Fibroblast of pulmonary artery (primary cell): ENCODE measurements at regions not wholly inside any gene's neighbourhood (a gene's known extent, or its start where the extent isn't known, plus 50 kb on each side); places are given as distances from the start of the nearest gene placed in this dataset.

Experiments used
- DNase-seq: peaks from one replicate; pipeline ENCODE4 v3.0.0-alpha.2; 2010; ENCODE audit warnings: low read depth
- H3K4me3 ChIP-seq: replicated peaks from 2 replicates; pipeline ENCODE4 v1.5.1; 2011; ENCODE audit warnings: low read depth, mild to moderate bottlenecking, control low read depth, low read length, moderate library complexity
- CTCF ChIP-seq: IDR thresholded peaks from 2 replicates; pipeline ENCODE4 v1.5.1; 2011; ENCODE audit warnings: mild to moderate bottlenecking, control low read depth, low read length, inconsistent platforms; ENCODE audit errors: missing control alignments

GRCh38 chr1:82045221-82045620 lies 244.5 kb downstream of the ADGRL2 start:
- no peak for DNase-seq
- no peak for TF ChIP-seq CTCF
- no peak overlapping the region for H3K4me3 ChIP-seq

GRCh38 chr1:82044536-82044935 lies 243.8 kb downstream of the ADGRL2 start:
- no peak overlapping the region for H3K4me3 ChIP-seq
- TF ChIP-seq CTCF, result no peak
- DNase-seq, result no peak

- no peak for DNase-seq
- no peak overlapping the region for H3K4me3 ChIP-seq
- no peak for TF ChIP-seq CTCF
Measured at GRCh38 chr1:82044111-82044510, 243.4 kb downstream of the ADGRL2 start.

- no peak overlapping the region for H3K4me3 ChIP-seq
- TF ChIP-seq CTCF, result no peak
- DNase-seq, result no peak
Measured at GRCh38 chr1:82042306-82043060, 241.7 kb downstream of the ADGRL2 start.
